IPS DF 6.9 (cell line): ENCODE measurements at regions not wholly inside any gene's neighbourhood (a gene's known extent, or its start where the extent isn't known, plus 50 kb on each side); places are given as distances from the start of the nearest gene placed in this dataset.

ENCODE experiments used
- DNase-seq: peaks from one replicate; pipeline ENCODE4 v3.0.0-alpha.2; 2013; ENCODE audit warnings: low read depth, low spot score
- H3K27ac ChIP-seq: one replicate; pipeline ENCODE4 v1.5.1; 2013; ENCODE audit warnings: low read length, control low read depth
- H3K27me3 ChIP-seq: 2 replicates; pipeline ENCODE4 v1.6.1; 2013; ENCODE audit warnings: mild to moderate bottlenecking, low read length; ENCODE audit not compliant: control insufficient read depth, insufficient read depth
- H3K36me3 ChIP-seq: 2 replicates; pipeline ENCODE4 v1.6.1; 2013; ENCODE audit warnings: low read length; ENCODE audit not compliant: control insufficient read depth, insufficient read depth
- H3K4me1 ChIP-seq: 2 replicates; pipeline ENCODE4 v1.6.1; 2013; ENCODE audit warnings: low read length; ENCODE audit not compliant: control insufficient read depth, insufficient read depth
- H3K4me3 ChIP-seq: 2 replicates; pipeline ENCODE4 v1.5.1; 2013; ENCODE audit warnings: mild to moderate bottlenecking, low read length
- H3K9me3 ChIP-seq: 2 replicates; pipeline ENCODE4 v1.6.1; 2013; ENCODE audit warnings: low read length, inconsistent platforms; ENCODE audit not compliant: control insufficient read depth, insufficient read depth
- WGBS: extraction: QIAGEN DNeasy Blood & Tissue Kit; methylation state at CpG from one replicate; pipeline ENCODE4 v1.1.7; 2013; ENCODE audit warnings: mixed read lengths, missing lambda C conversion rate; ENCODE audit not compliant: insufficient read length, insufficient coverage; 5-methylcytosine and 5-hydroxymethylcytosine counted together

DNA sequence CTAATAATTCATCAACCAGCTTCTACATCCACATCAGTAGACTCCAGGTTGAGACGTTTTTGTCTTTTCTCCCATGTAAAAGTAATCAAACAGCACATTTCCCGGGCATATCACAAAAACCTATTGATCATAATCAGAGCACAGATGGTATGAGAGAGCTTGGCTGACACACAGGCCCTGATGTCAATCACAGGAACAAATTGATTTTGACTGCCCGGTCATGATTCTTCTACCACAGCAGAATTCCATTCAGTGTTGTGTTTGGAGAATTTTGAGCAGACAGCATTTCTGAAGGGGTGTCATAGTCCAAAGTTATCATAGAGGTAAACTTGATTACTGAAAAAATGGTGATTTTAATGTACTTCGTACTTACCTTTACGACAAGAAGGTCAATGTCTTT, 351.1 kb downstream of the ZSWIM6 start:
- DNase-seq: no peak
- Histone ChIP-seq H3K4me1 (peaks cover 3% of the 10 kb centered on the region; the same call in 1 of the 2 replicates), H3K4me3 (no peak overlapping the region), H3K27ac (no peak overlapping the region), H3K9me3 (no peaks in the 10 kb centered on the region), H3K27me3 (no peaks in the 10 kb centered on the region), H3K36me3 (no peaks in the 10 kb centered on the region)
- WGBS: no CpG with 5 or more reads among the region's 5 CpGs

GRCh38 chr5:61683926-61684325, 351.9 kb downstream of the ZSWIM6 start:
- H3K27ac ChIP-seq: no peak overlapping the region
- no peak overlapping the region for H3K4me3 ChIP-seq
- H3K4me1 ChIP-seq: 0 out of 2 replicates have a peak, but pooled peaks cover 1% of the 10 kb centered on the region
- H3K27me3 ChIP-seq: no peaks in the 10 kb centered on the region
- WGBS: no CpG with 5 or more reads among the region's 2 CpGs
- no peaks in the 10 kb centered on the region for H3K9me3 ChIP-seq
- no peaks in the 10 kb centered on the region for H3K36me3 ChIP-seq
- DNase-seq: no peak

DNA sequence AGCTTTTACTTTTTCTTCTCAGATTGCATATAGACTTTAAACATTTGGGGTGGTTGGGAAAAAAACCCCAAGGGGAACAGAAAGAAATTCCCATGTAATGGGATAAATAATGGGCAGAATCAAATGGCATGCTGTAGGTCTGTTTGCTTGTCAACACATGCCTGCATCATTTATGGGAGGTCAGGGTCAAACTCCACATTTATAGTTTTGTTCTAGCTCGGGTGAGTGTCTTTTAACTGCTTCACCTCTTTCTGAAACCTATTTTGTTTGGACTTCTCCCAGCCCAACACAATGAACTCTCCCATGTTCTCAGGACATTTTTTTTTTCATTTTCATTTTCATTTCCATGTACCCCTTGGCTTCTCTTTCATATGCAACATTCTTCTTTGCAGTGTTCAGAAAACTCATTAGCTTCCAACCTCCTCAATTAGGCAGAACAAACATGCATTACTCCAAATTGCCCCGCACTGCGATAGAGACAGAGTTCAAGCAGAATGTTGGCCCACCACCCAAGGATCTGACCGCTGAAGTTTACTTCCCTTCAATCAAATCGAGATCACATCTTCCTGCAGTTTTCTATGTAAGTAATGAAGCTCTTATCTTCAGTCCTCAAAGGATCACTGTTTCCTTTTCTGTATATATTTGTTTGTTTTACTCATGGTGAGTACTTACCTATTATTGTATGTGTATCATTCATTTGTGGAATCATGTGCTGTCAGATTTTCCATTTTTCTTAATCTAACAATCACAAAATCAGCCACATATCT, 354.6 kb downstream of the ZSWIM6 start:
- Histone ChIP-seq H3K27ac (no peak overlapping the region), H3K27me3 (no peaks in the 10 kb centered on the region), H3K36me3 (no peaks in the 10 kb centered on the region), H3K4me3 (no peak overlapping the region), H3K4me1 (0 out of 2 replicates have a peak, but pooled peaks cover 1% of the 10 kb centered on the region), H3K9me3 (no peaks in the 10 kb centered on the region)
- no peak for DNase-seq
- WGBS: no CpG with 5 or more reads among the region's 5 CpGs

- Histone ChIP-seq H3K27me3 (no peaks in the 10 kb centered on the region), H3K9me3 (no peaks in the 10 kb centered on the region), H3K4me3 (no peak overlapping the region), H3K4me1 (0 out of 2 replicates have a peak, but pooled peaks cover 1% of the 10 kb centered on the region), H3K36me3 (no peaks in the 10 kb centered on the region), H3K27ac (no peak overlapping the region)
- no peak for DNase-seq
- WGBS: no CpG with 5 or more reads among the region's 5 CpGs
Measured at GRCh38 chr5:61687371-61687770, 355.3 kb downstream of the ZSWIM6 start.

GRCh38 chr5:61689153-61689846, 357.2 kb downstream of the ZSWIM6 start:
- WGBS: no CpG with 5 or more reads among the region's 3 CpGs
- no peak for DNase-seq

GRCh38 chr5:61697809-61698558, 365.9 kb downstream of the ZSWIM6 start:
- H3K4me3 ChIP-seq: no peak overlapping the region
- H3K4me1 ChIP-seq: 0 out of 2 replicates have a peak, but pooled peaks cover 2% of the 10 kb centered on the region
- H3K27ac ChIP-seq: no peak overlapping the region
- WGBS: no CpG with 5 or more reads among the region's 15 CpGs
- no peaks in the 10 kb centered on the region for H3K27me3 ChIP-seq
- H3K9me3 ChIP-seq: no peaks in the 10 kb centered on the region
- DNase-seq: no peak
- H3K36me3 ChIP-seq: no peaks in the 10 kb centered on the region

More at GRCh38 chr5:61689153-61689846, 357.2 kb downstream of the ZSWIM6 start:
- no peaks in the 10 kb centered on the region for H3K36me3 ChIP-seq
- no peak overlapping the region for H3K4me3 ChIP-seq
- H3K27ac ChIP-seq: no peak overlapping the region
- H3K27me3 ChIP-seq: no peaks in the 10 kb centered on the region
- H3K4me1 ChIP-seq: 0 out of 2 replicates have a peak, but pooled peaks cover 1% of the 10 kb centered on the region
- no peaks in the 10 kb centered on the region for H3K9me3 ChIP-seq

DNA sequence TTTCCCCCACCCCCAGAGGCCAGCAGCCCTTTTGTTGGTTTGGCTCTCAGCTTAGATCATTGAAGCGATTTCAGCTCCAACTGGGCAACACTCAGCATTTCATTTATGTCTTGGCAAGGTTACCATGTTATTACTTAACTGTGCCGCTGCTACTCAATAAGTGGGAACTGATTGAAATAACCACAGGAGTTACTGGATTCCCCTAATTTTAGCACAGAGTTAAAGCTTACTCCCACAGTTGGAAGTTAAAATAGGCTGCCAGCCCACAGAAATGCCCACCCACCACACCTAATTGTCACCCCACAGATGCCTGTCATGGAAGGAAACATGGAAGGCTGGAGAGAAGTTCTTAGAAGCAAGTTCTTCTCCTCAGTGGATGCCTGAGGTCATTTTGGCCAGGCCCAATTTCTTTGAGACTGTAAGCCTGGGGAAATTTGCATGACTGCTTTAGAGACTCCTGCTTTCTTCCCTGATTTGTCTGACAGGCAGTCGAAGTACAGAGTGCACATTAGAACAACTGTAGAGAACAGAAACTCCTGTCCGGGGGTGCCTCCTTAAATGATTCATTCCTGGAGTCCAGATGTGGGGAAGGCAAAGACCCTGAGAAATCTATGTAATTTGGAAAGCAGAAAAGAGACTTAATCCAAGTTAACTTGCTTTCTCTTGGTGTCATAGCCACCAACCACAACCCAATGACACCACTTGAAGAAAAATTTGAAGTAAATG, 370.0 kb downstream of the ZSWIM6 start:
- H3K9me3 ChIP-seq: no peaks in the 10 kb centered on the region
- H3K27ac ChIP-seq: no peak overlapping the region
- no peaks in the 10 kb centered on the region for H3K36me3 ChIP-seq
- no peaks in the 10 kb centered on the region for H3K27me3 ChIP-seq
- H3K4me3 ChIP-seq: no peak overlapping the region
- peaks cover 2% of the 10 kb centered on the region; the same call in 1 of the 2 replicates for H3K4me1 ChIP-seq
- DNase-seq: no peak
- no CpG with 5 or more reads among the region's 4 CpGs for WGBS

- Histone ChIP-seq H3K27ac (no peak overlapping the region), H3K36me3 (no peaks in the 10 kb centered on the region), H3K4me1 (peaks cover 2% of the 10 kb centered on the region; the same call in 1 of the 2 replicates), H3K27me3 (no peaks in the 10 kb centered on the region), H3K9me3 (no peaks in the 10 kb centered on the region), H3K4me3 (no peak overlapping the region)
- no peak for DNase-seq
- WGBS: no CpG with 5 or more reads among the region's 2 CpGs
Measured at GRCh38 chr5:61702784-61703183, 370.7 kb downstream of the ZSWIM6 start.

GRCh38 chr5:61704289-61704688, 372.2 kb downstream of the ZSWIM6 start:
- H3K27me3 ChIP-seq: no peaks in the 10 kb centered on the region
- H3K27ac ChIP-seq: no peak overlapping the region
- H3K36me3 ChIP-seq: no peaks in the 10 kb centered on the region
- no CpG with 5 or more reads among the region's 3 CpGs for WGBS
- no peaks in the 10 kb centered on the region for H3K9me3 ChIP-seq
- DNase-seq: no peak
- H3K4me1 ChIP-seq: no peaks in the 10 kb centered on the region; the same call in 1 of the 2 replicates
- no peak overlapping the region for H3K4me3 ChIP-seq

- Histone ChIP-seq H3K4me1 (no peaks in the 10 kb centered on the region; the same call in 1 of the 2 replicates), H3K27ac (no peak overlapping the region), H3K4me3 (no peak overlapping the region), H3K9me3 (no peaks in the 10 kb centered on the region), H3K36me3 (no peaks in the 10 kb centered on the region), H3K27me3 (no peaks in the 10 kb centered on the region)
- no peak for DNase-seq
- no CpG with 5 or more reads among the region's 2 CpGs for WGBS
Measured at GRCh38 chr5:61706751-61707150, 374.7 kb downstream of the ZSWIM6 start.
